ENCODE measurements at regions not wholly inside any gene's neighbourhood (a gene's known extent, or its start where the extent isn't known, plus 50 kb on each side); places are given as distances from the start of the nearest gene placed in this dataset.
"Not testable (repeated sequence)": the region's sequence is repeated elsewhere in the genome, so short reads cannot be mapped to it uniquely, and the experiment has no call there.

DNA sequence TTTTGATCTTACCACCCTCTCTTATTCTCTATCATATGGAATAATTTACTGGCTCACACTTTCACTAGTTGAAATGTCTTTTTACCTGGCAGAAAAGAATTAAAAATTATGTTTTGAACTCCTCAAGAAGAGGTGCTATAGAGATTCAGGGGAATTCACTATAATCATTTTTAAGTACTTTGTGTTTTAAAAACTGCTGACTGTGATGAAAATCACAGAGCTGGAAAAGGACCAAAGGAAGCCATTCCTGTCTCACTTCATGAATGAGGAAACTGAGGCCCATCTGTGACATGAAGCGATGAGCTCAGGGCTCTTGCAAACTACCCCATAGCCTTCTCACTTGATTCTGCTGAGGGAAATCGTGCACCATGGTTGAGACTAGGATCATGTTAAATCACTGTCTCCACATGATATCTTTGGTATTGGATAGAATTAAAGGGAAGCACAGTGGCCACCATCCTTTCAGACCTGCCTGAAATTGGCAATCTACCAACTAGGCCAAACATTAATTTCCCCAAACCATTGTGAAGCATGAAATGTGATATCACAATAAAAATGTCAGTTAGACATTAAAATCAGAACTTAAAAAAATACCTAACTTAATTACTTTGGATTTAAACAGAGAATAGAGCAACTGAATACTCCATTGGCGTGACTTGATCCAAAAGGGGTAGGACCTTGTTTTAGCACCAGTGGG, 141.0 kb downstream of the FZD1 start:
- no peak for DNase-seq (ENCODE audit: low read depth)

DNA sequence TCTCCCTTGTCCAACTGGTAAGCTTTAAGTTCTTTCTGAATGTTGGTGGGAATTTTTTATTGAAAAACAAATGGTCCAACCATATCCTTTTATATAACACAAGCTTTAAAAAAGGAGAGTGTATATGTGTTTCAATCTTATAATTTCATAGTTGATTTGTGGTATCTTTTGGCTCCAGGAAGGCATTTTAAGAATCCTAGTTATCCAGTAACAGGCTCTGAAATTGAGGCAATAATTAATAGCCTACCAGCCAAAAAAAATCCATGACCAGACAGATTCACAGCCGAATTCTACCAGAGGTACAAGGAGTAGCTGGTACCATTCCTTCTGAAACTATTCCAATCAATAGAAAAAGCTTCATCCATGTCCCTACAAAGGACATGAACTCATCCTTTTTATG, 141.6 kb downstream of the FZD1 start:
- not testable (repeated sequence) for DNase-seq (ENCODE audit: low read depth)

DNA sequence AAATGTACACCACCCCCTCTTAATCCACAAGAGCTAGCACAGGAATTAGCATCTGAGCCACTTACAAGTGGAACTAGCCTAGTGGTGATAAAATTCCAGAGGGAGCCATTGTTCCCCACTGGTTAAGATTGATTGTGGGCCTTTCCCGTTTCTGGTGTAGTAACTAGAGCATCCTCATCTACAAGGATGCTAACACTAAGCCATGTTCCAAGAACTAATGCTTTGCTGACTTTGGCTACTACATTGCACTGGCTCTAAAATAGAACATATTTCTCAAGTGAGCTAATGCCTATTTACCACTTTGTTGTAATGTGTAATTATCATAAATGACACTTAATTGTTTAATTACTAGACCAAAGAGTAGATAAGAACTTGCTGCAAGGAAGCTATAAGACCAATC, 143.7 kb downstream of the FZD1 start:
- no peak for DNase-seq (ENCODE audit: low read depth)

DNA sequence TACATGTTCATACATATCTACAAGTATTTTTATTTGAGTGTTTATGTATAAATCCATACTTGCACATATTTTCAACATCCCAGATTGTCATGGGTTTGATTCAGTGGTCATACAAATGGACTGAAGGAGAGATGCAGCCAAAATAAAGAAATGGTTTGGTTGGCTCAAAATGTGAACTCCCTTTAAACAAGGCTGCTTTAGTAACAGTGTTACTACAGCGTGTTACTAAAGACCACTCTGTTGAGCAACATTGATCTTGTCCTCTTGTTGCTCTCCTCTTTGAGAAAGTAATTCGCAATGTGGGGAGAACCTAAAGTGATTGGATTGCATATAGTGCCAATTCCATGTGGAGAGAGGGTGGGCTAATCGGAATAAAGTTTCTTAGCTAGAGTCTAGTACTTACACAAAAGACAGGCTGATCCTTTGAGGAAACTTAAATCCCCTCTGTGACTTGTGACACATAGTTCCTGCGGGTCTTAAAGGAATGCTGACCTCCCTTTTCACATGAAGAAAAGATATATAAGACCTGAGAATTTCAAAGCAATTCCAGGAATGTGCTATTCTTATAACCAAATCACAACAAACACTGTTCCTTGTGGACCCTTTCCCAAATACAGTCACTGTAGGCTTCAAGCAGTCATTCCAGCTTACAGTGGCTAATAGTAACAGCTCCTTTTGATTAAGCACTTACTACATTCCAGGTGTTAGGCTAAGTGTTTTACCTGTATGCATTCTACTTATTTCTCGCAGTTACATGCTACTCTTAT, 144.3 kb downstream of the FZD1 start:
- DNase-seq (ENCODE audit: low read depth) = no peak

DNA sequence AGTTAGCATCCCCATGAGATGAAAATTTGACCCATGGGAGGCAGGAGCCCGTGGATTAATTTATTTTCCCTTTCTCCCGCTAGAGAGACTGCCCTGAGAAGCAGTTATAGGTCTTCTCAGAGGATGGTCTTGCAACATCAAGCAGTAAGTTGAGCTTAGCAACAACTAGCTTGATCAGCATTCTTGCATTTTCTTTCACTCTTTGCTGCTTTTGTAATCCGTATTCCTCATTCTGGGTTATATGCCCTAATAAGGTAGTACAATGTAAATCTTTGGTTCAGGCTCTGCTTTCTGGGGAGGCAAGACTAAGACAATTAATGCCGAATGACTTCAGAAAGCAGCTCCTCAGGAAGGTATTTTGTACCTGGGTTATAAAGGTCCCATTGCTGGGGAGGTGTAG, 146.8 kb downstream of the FZD1 start:
- DNase-seq (ENCODE audit: low read depth) = no peak

DNA sequence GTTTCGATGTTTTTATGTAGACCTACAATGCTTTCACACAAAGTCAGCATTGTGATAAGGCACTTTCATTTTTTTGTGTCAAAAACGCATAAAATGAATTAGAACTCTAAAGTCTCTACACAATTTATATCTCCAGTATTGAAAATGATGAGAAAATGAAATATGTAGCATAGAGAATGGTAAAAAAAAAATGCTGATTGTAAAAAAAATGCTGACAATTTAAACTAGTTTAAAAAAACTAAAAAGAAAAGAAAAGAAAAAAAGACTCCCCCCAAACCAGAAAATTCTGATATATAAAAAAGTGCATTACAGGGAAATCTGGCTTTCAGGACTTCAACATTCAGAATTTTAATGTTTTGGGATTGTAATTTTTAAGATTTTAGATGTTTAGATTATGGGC, 148.1 kb downstream of the FZD1 start:
- no peak for DNase-seq (ENCODE audit: low read depth)

DNA sequence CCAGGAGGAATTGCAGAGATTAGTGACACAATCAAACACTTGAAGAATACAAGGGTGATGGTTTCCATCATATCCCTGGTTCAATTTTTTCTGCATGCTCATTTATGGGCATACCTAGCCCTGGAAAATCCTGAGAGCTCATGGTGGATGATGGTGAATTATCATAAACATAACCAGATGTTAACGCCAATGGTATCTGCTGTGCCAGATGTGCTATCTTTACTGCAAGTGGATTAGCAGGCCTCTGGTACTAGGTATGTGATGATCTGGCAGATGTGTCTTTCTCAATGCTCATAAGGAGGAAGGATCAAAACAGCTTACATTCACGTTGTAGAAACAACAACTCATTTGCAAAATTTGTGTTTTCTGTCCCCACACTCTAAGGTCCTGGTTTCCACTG, 150.5 kb downstream of the FZD1 start:
- DNase-seq (ENCODE audit: low read depth) = no peak

DNA sequence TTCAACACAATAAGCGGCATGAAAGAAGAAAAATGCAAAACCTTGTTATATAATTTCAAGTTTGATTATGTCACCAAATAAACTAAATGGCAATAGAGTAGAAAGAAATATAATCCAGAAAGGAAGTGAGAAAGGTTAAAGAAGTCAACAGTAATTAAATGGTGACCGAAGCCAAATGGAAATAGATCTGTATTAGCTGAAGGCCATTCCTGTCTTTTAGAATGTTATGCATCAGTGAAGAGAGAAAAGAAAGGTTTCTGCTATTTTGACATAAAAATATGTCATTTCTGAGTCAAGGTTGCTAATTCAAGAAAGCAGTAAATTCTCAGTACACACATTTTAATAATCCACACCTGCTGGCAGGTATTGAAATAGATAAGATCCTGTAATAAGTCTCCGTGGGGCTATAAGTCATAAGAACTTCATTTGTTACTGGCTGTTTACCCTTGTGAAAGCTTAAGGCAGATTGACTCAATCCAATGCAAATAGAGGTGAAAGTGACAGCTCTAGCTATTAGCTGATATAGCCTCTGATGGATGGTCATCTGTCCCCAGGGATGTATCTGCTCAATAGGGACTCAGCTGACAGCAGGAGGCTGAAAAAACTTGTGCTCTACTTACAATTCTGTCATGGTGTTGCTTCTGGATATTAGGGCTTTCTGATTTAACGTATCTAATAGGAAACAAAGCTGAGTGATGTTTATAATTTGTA, 152.1 kb downstream of the FZD1 start:
- DNase-seq (ENCODE audit: low read depth) = no peak

DNA sequence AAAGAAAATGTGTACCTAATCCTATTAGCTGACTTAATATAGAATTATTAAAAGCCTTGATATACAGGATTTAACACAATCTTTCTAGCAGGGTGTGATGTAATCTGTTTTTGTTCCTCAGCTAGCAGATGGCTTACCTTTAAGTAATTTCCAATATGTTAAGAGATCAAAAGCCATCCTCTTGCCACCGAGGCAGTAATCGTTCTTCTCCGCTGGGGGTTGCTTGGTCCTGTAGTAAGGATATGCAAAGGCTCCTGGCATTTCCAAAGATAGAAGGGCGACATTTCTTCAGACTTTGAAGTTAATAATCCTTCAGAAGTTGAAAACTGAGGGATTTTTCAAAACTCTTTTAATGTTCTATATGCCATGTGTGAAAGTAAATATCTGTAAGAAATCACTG, 156.4 kb downstream of the FZD1 start:
- no peak for DNase-seq (ENCODE audit: low read depth)

DNA sequence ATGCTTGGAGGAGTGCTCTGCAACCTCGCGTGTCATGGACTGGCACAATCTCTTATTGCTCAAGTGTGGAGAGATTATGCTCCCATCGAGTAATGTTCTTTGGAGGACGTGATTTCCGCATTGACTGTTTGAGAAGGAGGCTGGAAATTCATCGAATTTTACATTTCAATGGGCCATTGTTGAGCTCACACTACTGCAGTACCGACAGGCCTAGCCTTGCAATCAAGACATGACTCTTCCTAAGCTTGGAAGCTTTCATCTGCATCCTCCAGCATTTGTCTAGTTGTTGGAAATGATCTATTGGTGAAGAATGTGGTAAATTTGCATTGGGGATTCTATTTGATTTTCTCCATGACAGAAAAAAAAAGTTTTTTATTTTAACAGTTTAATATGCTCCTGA, 156.8 kb downstream of the FZD1 start:
- no peak for DNase-seq (ENCODE audit: low read depth)

DNA sequence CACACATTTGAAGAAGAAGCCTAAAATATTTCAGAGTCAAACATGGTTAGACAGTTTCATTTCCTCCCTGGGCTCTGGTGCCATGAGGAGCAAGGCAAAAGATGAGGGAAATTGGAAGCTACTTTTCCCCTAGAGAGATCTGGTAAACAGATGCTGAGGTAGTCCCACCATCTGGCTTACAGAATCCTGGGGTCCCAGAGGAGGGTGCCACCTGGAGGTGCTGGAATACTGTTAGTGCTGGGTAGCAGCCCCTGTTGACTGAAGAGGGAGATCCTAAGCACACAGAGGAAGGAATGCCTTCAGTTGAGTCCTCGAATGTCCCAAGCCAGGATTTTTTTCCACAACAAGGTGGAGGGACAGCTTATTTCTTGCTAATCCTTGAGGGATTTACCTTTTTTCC, 160.1 kb downstream of the FZD1 start:
- DNase-seq (ENCODE audit: low read depth) = no peak

DNA sequence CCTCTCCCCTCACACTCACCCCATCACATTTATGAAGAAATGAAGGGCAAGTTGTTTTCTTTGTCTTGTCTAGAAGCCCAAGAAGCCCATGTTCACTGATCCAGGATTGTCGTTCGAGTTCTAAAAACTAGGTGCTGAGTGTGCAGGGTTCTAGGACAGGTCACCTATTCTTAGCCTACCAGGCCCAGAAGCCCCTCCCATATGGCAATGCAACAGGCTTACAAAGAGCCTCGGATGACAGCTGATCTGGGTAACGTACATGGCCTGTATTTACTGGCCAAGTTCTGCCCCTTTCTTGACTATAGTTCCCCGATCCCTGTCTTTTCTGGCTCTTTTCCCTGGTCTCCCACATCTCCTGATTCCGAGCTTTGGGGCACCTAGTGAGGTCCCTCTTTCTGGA, 160.9 kb downstream of the FZD1 start:
- no peak for DNase-seq (ENCODE audit: low read depth)

DNA sequence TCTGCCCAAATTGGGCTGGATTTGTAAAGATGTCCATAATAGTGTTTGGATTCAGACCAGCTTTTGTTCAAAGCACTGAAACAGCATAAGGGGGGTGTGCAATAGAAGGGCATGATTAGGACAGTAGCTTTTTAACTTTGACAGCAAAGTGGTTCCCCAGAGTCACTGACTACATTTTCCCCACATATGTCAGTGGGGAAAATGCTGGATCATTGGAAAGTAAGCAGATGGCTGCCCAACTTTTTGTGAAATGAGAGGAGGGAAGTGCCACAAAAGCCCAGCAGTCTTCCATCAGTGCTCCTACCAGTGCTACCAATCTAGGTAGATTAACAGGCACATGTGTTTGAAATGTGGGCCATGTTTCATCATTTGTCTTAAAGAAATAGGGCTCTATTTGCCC, 162.8 kb downstream of the FZD1 start:
- no peak for DNase-seq (ENCODE audit: low read depth)

DNA sequence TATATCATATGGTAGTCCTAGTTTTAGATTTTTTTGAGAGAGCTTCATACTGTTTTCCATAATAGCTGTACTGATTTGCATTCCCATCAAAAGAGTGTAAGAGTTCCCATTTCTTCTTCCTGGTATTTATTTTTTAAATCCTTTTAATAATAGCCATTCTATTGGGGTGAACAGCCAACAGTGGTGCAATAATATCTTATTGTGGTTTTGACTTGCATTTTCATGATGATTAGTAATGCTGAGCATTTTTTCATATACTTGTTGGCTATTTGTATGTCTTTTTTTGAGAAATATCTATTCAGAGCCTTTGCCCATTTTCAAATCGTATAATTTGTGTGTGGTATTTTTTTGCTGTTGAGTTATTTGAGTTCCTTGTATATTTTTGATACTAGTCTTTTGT, 167.4 kb downstream of the FZD1 start:
- DNase-seq (ENCODE audit: low read depth) = no peak

DNA sequence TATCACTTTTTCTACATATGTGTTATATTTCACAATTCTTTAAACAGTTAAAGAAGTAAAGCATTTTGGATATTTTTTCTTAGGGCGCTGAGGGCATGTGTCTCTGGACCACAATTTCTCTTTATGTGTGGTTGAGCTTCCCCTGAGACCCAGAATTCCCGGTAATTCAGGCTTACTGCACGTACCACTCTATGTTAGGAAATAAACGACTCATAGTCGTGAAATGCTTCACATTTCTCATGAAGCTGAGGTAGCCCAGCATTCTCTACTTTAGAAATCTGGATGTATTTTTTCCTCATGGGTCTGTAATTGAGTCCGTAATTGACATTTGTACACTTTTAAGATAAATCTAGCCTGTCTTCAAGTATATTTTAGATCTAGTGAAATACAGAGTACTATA, 170.6 kb downstream of the FZD1 start:
- no peak for DNase-seq (ENCODE audit: low read depth)

DNA sequence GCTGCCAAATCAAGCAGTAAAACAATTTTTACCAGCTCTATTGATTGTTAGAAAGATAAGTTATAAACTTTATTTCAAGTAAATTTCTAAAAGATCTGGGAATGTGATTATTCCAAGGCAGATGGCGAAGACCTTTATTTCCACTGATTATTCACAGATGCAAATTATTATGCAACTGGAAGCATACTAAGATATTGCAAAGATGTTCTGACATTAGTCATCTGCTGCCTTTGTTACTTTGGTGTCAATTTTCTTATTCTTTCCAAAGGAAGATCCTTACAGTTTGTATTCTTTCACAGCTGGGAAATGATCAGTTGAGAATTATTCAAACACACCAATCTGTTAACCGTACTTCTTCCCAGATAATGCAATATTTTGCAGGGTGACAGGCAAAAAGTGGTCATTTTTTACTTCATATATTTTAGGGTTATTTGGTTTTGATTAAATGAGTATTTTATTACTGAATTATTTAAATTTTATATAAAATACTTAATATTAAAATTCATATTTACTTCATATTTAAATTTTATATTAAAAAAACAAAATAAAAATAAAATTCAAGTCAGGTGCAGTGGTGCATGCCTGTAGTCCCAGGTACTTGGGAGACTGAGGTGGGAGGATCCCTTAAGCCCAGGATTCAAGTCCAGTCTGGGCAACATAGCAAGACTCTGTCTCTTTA, 171.3 kb downstream of the FZD1 start:
- DNase-seq (ENCODE audit: low read depth) = peak; percentile 1

DNA sequence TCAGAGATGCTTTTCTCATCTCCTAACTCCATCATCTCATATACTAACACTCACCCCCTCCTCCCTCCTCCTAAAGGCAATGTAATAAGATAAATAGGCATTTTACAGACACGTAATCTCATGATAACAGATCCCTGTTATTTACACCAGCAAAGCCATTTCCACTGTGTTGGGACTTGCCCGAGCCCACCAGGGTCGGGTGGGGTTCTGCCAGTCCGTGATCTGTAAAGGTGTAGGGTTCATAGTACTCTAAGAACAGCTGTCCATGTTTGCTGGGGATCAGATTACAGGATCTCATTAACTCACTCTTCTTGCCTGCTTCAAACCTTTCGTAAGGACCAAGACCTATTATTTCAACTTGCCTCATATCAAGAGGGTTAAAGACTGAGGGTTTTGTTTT, 172.4 kb downstream of the FZD1 start:
- DNase-seq (ENCODE audit: low read depth) = no peak

DNA sequence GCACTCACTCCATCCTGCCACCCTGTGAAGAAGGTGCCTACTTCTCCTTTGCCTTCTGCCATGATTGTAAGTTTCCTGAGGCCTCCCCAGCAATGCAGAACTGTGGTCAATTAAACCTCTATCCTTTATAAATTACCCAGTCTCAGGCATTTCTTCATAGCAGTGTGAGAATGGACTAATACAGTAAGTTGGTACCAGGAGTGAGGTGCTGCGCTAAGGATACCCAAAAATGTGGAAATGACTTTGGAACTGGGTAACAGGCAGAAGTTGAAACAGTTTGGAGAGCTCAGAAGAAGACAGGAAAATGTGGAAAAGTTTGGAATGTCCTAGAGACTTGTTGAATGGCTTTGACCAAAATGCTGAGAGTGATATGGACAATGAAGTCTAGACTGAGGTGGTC, 176.0 kb downstream of the FZD1 start:
- DNase-seq (ENCODE audit: low read depth) = not testable (repeated sequence)

DNA sequence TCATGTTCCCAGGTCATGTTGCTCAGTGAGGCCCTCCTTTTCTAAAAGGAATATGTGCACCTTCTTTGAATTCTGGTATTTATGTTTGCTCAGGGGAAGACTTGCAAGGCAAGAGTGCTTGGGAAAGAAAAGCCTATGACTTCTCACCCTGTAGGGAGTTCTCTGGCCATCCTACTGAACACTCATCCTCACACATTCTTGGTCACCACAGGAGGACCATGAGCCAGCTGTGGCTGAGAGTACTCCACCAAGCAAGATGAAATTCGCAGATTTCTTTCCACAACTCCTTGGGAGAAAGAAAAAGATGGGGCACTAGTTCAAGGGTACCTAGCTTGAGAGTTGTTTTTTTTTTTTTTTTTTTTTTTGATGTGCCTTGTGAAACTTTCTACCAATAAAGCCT, 179.6 kb downstream of the FZD1 start:
- DNase-seq (ENCODE audit: low read depth) = no peak

DNA sequence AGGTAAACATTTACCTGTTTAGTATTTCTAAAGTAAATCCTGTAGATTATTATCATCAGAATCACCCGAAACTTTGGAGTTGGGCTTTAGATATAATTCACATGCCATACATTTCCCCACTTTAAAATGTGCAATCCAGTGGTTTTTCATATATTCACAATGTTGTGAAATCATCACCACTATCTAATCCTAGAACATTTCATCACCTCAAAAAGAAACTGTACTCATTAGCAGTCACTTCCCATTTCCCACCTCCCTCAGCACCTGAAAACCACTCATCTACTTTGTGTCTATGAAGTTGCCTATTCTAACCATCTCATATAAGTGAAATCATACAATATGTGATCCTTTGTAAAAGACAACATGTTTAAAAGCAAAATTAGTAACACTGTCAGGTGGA, 182.6 kb downstream of the FZD1 start:
- DNase-seq (ENCODE audit: low read depth) = no peak

DNA sequence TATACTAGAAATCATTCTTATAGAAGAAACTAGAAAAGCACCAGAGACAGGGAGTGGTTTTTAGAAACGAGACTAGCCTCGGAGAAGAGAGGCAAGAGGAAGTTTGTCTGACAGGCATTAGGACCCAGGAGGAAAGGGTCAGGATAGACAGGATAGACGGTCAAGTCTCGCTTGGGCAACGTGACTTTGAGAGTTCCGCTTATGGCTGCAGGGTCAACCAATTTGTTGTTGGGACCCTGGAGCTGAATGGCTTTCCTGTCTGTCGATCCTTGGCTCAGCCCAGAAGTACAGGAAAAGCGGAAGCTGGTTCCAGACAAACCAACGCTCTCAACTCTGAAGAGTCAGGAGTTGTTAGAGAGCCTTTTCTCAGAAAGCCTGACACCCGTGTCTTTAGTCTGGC, 191.2 kb downstream of the FZD1 start:
- no peak for DNase-seq (ENCODE audit: low read depth)

DNA sequence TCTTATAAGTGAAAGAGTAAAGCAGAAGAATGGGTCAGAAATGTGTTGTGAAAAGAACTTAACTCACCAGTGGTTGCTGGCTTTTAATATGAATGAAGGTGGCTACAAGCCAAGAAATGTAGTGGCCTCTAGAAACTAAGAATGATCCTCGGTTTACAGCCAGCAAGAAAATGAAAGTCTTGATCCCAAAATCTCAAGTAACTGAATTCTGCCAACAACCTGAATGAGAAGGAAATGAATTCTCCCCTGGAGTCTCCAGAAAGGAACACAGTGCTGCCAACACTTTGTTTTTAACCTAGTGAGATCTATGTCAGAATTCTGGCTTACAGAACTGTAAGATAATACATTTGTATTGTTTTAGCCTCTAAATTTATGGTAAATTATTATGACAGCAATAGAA, 193.0 kb downstream of the FZD1 start:
- DNase-seq (ENCODE audit: low read depth) = no peak

DNA sequence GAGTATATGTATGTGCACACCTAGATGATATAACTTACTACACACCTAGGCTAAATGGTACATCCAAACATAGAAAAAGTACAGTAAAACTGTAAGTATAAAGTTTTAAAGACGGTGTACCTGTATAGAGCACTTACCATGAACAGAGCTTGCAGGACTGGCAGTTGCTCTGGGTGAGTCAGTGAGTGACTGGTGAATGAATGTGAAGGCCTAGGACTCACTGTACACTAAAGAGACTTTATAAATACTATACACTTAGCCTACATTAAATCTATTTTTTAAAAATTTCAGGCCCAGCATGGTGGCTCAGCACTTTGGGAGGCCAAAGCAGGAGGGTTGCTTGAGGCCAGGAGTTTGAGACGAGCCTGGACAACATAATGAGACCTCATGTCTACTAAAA, 195.3 kb downstream of the FZD1 start:
- no peak for DNase-seq (ENCODE audit: low read depth)
